WTC11 (cell line): ENCODE measurements at regions not wholly inside any gene's neighbourhood (a gene's known extent, or its start where the extent isn't known, plus 50 kb on each side); places are given as distances from the start of the nearest gene placed in this dataset.

Experiments
- ATAC-seq: fragments of 200-7000 bp; cut with Tn5 transposase; 2 replicates; pipeline ENCODE4 v1.10.0; 2021; ENCODE audit warnings: mild to moderate bottlenecking, moderate library complexity
- CTCF ChIA-PET: fragments of 300-600 bp; sonication (Branson Sonifier 250); formaldehyde crosslinking; loops from one replicate; lab custom pipeline; 2021; ENCODE audit warnings: antibody characterized with exemption; lab: Charles Lee
- POLR2A ChIA-PET: fragments of 350-600 bp; sonication (Branson Sonifier 250); formaldehyde crosslinking; loops from one replicate; lab custom pipeline; 2021; ENCODE audit warnings: antibody characterized with exemption; lab: Charles Lee
- DNase-seq: peaks from one replicate; pipeline ENCODE4 v3.0.0; 2021; ENCODE audit warnings: low spot score
- H3K27ac Mint-ChIP-seq: 2 replicates; pipeline ENCODE4 v1.8.0; 2021; ENCODE audit warnings: mixed read lengths
- H3K27me3 Mint-ChIP-seq: 2 replicates; pipeline ENCODE4 v1.8.0; 2021; ENCODE audit warnings: low read depth, mild to moderate bottlenecking, moderate library complexity, mixed read lengths
- H3K36me3 Mint-ChIP-seq: 2 replicates; pipeline ENCODE4 v1.8.0; 2021; ENCODE audit warnings: mixed read lengths
- H3K4me1 Mint-ChIP-seq: 2 replicates; pipeline ENCODE4 v1.8.0; 2022; ENCODE audit warnings: mixed read lengths
- H3K4me3 Mint-ChIP-seq: 2 replicates; pipeline ENCODE4 v1.8.0; 2021; ENCODE audit warnings: mild to moderate bottlenecking, moderate library complexity, mixed read lengths
- H3K9me3 Mint-ChIP-seq: 2 replicates; pipeline ENCODE4 v1.8.0; 2021; ENCODE audit warnings: mixed read lengths
- CREM ChIP-seq: sonication (generic); formaldehyde crosslinking; IDR thresholded peaks from 2 replicates; pipeline ENCODE4 v1.8.1; 2022; ENCODE audit warnings: mild to moderate bottlenecking, missing genetic modification reagents, moderate library complexity
- ETV6 ChIP-seq: sonication (generic); formaldehyde crosslinking; IDR thresholded peaks from 2 replicates; pipeline ENCODE4 v1.8.1; 2022; ENCODE audit warnings: mild to moderate bottlenecking, missing genetic modification reagents
- FOXK1 ChIP-seq: sonication (generic); formaldehyde crosslinking; IDR thresholded peaks from 2 replicates; pipeline ENCODE4 v1.8.0; 2022; ENCODE audit warnings: mild to moderate bottlenecking, moderate library complexity, missing genetic modification reagents
- GABPB1 ChIP-seq: sonication (generic); formaldehyde crosslinking; IDR thresholded peaks from 2 replicates; pipeline ENCODE4 v1.8.1; 2023; ENCODE audit warnings: mild to moderate bottlenecking, missing genetic modification reagents
- KAT7 ChIP-seq: sonication (generic); formaldehyde crosslinking; IDR thresholded peaks from 2 replicates; pipeline ENCODE4 v1.8.1; 2023; ENCODE audit warnings: missing genetic modification reagents, mild to moderate bottlenecking, borderline replicate concordance
- NFATC4 ChIP-seq: fragments of 250-450 bp; sonication (Bioruptor Pico); IDR thresholded peaks from 2 replicates; pipeline ENCODE4 v1.9.0; 2021; ENCODE audit warnings: mild to moderate bottlenecking
- NR1H2 ChIP-seq: sonication (generic); formaldehyde crosslinking; IDR thresholded peaks from 2 replicates; pipeline ENCODE4 v1.9.0; 2021; ENCODE audit warnings: mild to moderate bottlenecking, moderate library complexity, missing genetic modification reagents
- PRRX2 ChIP-seq: fragments of 250-450 bp; sonication (Bioruptor Pico); IDR thresholded peaks from 2 replicates; pipeline ENCODE4 v1.8.0; 2021; ENCODE audit warnings: mild to moderate bottlenecking
- SP1 ChIP-seq: sonication (generic); formaldehyde crosslinking; conservative IDR thresholded peaks from 2 replicates; pipeline ENCODE4 v1.8.1; 2022; ENCODE audit warnings: missing genetic modification reagents
- TEAD4 ChIP-seq: sonication (generic); formaldehyde crosslinking; IDR thresholded peaks from 2 replicates; pipeline ENCODE4 v1.8.0; 2022; ENCODE audit warnings: mild to moderate bottlenecking, missing genetic modification reagents
- TP53 ChIP-seq: sonication (generic); formaldehyde crosslinking; IDR thresholded peaks from 2 replicates; pipeline ENCODE4 v1.8.1; 2023; ENCODE audit warnings: mild to moderate bottlenecking, missing genetic modification reagents
- ZBTB21 ChIP-seq: sonication (generic); formaldehyde crosslinking; IDR thresholded peaks from 2 replicates; pipeline ENCODE4 v1.8.1; 2023; ENCODE audit warnings: mild to moderate bottlenecking, missing genetic modification reagents, borderline replicate concordance
- ZNF138 ChIP-seq: sonication (generic); formaldehyde crosslinking; conservative IDR thresholded peaks from 2 replicates; pipeline ENCODE4 v1.8.1; 2022; ENCODE audit warnings: mild to moderate bottlenecking, moderate library complexity, missing genetic modification reagents
- ZNF263 ChIP-seq: sonication (generic); formaldehyde crosslinking; IDR thresholded peaks from 2 replicates; pipeline ENCODE4 v1.8.1; 2022; ENCODE audit warnings: low read depth, mild to moderate bottlenecking, moderate library complexity, missing genetic modification reagents
- ZNF317 ChIP-seq: sonication (generic); formaldehyde crosslinking; IDR thresholded peaks from 2 replicates; pipeline ENCODE4 v1.8.1; 2023; ENCODE audit warnings: low read depth, mild to moderate bottlenecking, moderate library complexity, missing genetic modification reagents, borderline replicate concordance
- TF ChIP-seq, protein P1 (sequence below): sonication (generic); formaldehyde crosslinking; IDR thresholded peaks from 2 replicates; pipeline ENCODE4 v1.8.0; 2022; ENCODE audit warnings: mild to moderate bottlenecking, missing genetic modification reagents
- TF ChIP-seq, protein P2 (sequence below): sonication (generic); formaldehyde crosslinking; IDR thresholded peaks from 2 replicates; pipeline ENCODE4 v1.8.0; 2023; ENCODE audit warnings: missing genetic modification reagents, mild to moderate bottlenecking, borderline replicate concordance
- TF ChIP-seq, protein P3 (sequence below): sonication (generic); formaldehyde crosslinking; IDR thresholded peaks from 2 replicates; pipeline ENCODE4 v1.8.1; 2022; ENCODE audit warnings: low read depth, missing genetic modification reagents, borderline replicate concordance
- TF ChIP-seq, protein P4 (sequence below): fragments of 250-450 bp; sonication (Bioruptor Pico); IDR thresholded peaks from 2 replicates; pipeline ENCODE4 v1.9.0; 2021; ENCODE audit warnings: mild to moderate bottlenecking, borderline replicate concordance
- TF ChIP-seq, protein P5 (sequence below): sonication (generic); formaldehyde crosslinking; IDR thresholded peaks from 2 replicates; pipeline ENCODE4 v1.8.1; 2023; ENCODE audit warnings: mild to moderate bottlenecking, missing genetic modification reagents
- TF ChIP-seq, protein P6 (sequence below): sonication (generic); formaldehyde crosslinking; conservative IDR thresholded peaks from 2 replicates; pipeline ENCODE4 v1.8.1; 2022; ENCODE audit warnings: mild to moderate bottlenecking, missing genetic modification reagents

DNA sequence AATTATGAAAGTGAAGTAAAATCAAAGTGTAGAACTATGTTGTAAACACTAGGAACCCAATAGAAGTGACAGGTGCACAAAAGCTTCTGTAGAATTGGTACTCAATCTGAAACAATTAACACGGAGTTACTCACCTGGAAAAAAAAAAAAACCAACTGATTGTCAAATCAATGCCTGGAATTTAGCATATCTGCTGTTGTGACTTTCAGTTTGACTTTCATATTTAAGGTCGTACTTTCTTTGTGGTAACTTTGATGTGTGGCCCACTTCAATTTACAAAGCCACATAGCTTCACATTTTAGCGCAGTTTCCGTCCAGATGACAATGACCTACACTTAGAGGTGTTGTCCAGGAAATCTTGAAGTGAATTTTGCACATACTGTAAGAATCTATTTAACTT is 1124.9 kb downstream of the STIM2 start:
- no peak for TF ChIP-seq ZNF263 (CRISPR knock-in tag)
- TF ChIP-seq, protein P1, sequence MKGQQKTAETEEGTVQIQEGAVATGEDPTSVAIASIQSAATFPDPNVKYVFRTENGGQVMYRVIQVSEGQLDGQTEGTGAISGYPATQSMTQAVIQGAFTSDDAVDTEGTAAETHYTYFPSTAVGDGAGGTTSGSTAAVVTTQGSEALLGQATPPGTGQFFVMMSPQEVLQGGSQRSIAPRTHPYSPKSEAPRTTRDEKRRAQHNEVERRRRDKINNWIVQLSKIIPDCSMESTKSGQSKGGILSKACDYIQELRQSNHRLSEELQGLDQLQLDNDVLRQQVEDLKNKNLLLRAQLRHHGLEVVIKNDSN (CRISPR knock-in tag): no peak
- no peak for TF ChIP-seq TP53
- TF ChIP-seq, protein P2, sequence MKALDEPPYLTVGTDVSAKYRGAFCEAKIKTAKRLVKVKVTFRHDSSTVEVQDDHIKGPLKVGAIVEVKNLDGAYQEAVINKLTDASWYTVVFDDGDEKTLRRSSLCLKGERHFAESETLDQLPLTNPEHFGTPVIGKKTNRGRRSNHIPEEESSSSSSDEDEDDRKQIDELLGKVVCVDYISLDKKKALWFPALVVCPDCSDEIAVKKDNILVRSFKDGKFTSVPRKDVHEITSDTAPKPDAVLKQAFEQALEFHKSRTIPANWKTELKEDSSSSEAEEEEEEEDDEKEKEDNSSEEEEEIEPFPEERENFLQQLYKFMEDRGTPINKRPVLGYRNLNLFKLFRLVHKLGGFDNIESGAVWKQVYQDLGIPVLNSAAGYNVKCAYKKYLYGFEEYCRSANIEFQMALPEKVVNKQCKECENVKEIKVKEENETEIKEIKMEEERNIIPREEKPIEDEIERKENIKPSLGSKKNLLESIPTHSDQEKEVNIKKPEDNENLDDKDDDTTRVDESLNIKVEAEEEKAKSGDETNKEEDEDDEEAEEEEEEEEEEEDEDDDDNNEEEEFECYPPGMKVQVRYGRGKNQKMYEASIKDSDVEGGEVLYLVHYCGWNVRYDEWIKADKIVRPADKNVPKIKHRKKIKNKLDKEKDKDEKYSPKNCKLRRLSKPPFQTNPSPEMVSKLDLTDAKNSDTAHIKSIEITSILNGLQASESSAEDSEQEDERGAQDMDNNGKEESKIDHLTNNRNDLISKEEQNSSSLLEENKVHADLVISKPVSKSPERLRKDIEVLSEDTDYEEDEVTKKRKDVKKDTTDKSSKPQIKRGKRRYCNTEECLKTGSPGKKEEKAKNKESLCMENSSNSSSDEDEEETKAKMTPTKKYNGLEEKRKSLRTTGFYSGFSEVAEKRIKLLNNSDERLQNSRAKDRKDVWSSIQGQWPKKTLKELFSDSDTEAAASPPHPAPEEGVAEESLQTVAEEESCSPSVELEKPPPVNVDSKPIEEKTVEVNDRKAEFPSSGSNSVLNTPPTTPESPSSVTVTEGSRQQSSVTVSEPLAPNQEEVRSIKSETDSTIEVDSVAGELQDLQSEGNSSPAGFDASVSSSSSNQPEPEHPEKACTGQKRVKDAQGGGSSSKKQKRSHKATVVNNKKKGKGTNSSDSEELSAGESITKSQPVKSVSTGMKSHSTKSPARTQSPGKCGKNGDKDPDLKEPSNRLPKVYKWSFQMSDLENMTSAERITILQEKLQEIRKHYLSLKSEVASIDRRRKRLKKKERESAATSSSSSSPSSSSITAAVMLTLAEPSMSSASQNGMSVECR: no peak
- no peak for TF ChIP-seq KAT7 (CRISPR knock-in tag)
- no peak for TF ChIP-seq NR1H2 (CRISPR knock-in tag)
- TF ChIP-seq PRRX2 (CRISPR knock-in tag): no peak
- TF ChIP-seq, protein P3, sequence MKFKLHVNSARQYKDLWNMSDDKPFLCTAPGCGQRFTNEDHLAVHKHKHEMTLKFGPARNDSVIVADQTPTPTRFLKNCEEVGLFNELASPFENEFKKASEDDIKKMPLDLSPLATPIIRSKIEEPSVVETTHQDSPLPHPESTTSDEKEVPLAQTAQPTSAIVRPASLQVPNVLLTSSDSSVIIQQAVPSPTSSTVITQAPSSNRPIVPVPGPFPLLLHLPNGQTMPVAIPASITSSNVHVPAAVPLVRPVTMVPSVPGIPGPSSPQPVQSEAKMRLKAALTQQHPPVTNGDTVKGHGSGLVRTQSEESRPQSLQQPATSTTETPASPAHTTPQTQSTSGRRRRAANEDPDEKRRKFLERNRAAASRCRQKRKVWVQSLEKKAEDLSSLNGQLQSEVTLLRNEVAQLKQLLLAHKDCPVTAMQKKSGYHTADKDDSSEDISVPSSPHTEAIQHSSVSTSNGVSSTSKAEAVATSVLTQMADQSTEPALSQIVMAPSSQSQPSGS (CRISPR knock-in tag): no peak
- TF ChIP-seq ETV6: no peak
- TF ChIP-seq, protein P4, sequence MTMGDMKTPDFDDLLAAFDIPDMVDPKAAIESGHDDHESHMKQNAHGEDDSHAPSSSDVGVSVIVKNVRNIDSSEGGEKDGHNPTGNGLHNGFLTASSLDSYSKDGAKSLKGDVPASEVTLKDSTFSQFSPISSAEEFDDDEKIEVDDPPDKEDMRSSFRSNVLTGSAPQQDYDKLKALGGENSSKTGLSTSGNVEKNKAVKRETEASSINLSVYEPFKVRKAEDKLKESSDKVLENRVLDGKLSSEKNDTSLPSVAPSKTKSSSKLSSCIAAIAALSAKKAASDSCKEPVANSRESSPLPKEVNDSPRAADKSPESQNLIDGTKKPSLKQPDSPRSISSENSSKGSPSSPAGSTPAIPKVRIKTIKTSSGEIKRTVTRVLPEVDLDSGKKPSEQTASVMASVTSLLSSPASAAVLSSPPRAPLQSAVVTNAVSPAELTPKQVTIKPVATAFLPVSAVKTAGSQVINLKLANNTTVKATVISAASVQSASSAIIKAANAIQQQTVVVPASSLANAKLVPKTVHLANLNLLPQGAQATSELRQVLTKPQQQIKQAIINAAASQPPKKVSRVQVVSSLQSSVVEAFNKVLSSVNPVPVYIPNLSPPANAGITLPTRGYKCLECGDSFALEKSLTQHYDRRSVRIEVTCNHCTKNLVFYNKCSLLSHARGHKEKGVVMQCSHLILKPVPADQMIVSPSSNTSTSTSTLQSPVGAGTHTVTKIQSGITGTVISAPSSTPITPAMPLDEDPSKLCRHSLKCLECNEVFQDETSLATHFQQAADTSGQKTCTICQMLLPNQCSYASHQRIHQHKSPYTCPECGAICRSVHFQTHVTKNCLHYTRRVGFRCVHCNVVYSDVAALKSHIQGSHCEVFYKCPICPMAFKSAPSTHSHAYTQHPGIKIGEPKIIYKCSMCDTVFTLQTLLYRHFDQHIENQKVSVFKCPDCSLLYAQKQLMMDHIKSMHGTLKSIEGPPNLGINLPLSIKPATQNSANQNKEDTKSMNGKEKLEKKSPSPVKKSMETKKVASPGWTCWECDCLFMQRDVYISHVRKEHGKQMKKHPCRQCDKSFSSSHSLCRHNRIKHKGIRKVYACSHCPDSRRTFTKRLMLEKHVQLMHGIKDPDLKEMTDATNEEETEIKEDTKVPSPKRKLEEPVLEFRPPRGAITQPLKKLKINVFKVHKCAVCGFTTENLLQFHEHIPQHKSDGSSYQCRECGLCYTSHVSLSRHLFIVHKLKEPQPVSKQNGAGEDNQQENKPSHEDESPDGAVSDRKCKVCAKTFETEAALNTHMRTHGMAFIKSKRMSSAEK (CRISPR knock-in tag): no peak
- no peak for TF ChIP-seq NFATC4 (CRISPR knock-in tag)
- TF ChIP-seq, all 79 proteins: peak for 0
- DNase-seq (no peak), ATAC-seq (no peak)
- Mint-ChIP-seq H3K27ac (no peak overlapping the region), H3K4me1 (no peaks in the 10 kb centered on the region), H3K9me3 (no peaks in the 10 kb centered on the region), H3K4me3 (no peak overlapping the region), H3K27me3 (no peaks in the 10 kb centered on the region), H3K36me3 (no peaks in the 10 kb centered on the region)
- CTCF ChIA-PET: no interaction called here
- POLR2A ChIA-PET: no interaction called here

DNA sequence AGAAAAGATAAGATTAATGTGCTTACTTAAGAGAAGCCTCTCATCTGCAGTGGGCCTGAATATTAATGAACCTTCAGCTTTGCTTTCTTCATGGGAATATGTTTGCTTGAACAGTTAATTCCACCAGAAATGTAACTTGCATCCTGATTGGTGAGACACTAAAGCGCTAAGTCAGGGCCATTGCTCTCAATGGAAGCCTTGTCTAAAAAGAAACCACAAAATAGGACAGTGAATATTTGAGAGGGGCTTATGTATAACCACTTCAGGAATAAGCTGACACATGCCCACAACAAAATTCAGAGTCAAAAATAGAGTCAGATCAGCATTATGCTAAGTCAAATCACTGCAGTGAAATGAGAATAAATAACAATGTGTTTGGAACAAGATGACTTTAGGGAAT is 1125.8 kb downstream of the STIM2 start:
- ATAC-seq (no peak), DNase-seq (no peak)
- H3K27ac Mint-ChIP-seq: no peak overlapping the region
- H3K27me3 Mint-ChIP-seq: no peaks in the 10 kb centered on the region
- no peak for TF ChIP-seq ZNF263 (CRISPR knock-in tag)
- no peak for TF ChIP-seq SP1
- TF ChIP-seq, protein P5, sequence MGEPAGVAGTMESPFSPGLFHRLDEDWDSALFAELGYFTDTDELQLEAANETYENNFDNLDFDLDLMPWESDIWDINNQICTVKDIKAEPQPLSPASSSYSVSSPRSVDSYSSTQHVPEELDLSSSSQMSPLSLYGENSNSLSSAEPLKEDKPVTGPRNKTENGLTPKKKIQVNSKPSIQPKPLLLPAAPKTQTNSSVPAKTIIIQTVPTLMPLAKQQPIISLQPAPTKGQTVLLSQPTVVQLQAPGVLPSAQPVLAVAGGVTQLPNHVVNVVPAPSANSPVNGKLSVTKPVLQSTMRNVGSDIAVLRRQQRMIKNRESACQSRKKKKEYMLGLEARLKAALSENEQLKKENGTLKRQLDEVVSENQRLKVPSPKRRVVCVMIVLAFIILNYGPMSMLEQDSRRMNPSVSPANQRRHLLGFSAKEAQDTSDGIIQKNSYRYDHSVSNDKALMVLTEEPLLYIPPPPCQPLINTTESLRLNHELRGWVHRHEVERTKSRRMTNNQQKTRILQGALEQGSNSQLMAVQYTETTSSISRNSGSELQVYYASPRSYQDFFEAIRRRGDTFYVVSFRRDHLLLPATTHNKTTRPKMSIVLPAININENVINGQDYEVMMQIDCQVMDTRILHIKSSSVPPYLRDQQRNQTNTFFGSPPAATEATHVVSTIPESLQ (CRISPR knock-in tag): no peak
- no peak for TF ChIP-seq ZBTB21
- no peak for TF ChIP-seq ZNF138 (CRISPR knock-in tag)
- TF ChIP-seq ZNF317 (CRISPR knock-in tag): no peak
- no peak for TF ChIP-seq TEAD4 (CRISPR knock-in tag)
- TF ChIP-seq GABPB1 (CRISPR knock-in tag): no peak
- no peak for TF ChIP-seq CREM (CRISPR knock-in tag)
- TF ChIP-seq, protein P6, sequence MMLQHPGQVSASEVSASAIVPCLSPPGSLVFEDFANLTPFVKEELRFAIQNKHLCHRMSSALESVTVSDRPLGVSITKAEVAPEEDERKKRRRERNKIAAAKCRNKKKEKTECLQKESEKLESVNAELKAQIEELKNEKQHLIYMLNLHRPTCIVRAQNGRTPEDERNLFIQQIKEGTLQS (CRISPR knock-in tag): no peak
- TF ChIP-seq FOXK1: no peak
- POLR2A ChIA-PET: no interaction called here
- H3K36me3 Mint-ChIP-seq: no peaks in the 10 kb centered on the region
- H3K4me3 Mint-ChIP-seq: no peak overlapping the region
- H3K9me3 Mint-ChIP-seq: no peaks in the 10 kb centered on the region
- CTCF ChIA-PET: no interaction called here
- no peaks in the 10 kb centered on the region for H3K4me1 Mint-ChIP-seq
